ENCODE measurements at regions not wholly inside any gene's neighbourhood (a gene's known extent, or its start where the extent isn't known, plus 50 kb on each side); places are given as distances from the start of the nearest gene placed in this dataset.

DNA sequence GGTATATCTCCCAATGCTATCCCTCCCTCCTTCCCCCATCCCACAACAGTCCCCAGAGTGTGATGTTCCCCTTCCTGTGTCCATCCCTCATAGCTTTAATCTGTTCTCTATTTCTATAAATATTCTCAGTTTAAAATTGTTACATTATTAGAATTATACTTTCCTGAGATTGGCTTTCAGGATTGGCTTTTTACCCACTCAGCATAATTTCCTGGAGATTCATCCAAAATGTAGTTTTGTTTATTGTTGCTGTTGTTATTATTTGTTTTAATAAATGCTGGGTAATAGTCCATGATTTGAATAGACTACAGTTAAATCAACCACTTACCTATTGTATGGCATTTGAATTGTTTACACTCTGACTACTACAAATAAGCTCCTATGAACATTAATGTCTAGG, 936.4 kb downstream of the FAT4 start:
- Histone ChIP-seq H3K27me3 (ENCODE audit: insufficient read depth, poor library complexity, severe bottlenecking) (no peaks in the 10 kb centered on the region), H3K4me3 (replicated peaks; ENCODE audit: insufficient read depth, low read length) (no peak overlapping the region), H3K27ac (replicated peaks) (no peak overlapping the region)
- no peak for TF ChIP-seq SPI1 (IDR thresholded peaks at IDR 0.05; ENCODE audit: borderline replicate concordance, low read depth)
- TF ChIP-seq, protein P1, sequence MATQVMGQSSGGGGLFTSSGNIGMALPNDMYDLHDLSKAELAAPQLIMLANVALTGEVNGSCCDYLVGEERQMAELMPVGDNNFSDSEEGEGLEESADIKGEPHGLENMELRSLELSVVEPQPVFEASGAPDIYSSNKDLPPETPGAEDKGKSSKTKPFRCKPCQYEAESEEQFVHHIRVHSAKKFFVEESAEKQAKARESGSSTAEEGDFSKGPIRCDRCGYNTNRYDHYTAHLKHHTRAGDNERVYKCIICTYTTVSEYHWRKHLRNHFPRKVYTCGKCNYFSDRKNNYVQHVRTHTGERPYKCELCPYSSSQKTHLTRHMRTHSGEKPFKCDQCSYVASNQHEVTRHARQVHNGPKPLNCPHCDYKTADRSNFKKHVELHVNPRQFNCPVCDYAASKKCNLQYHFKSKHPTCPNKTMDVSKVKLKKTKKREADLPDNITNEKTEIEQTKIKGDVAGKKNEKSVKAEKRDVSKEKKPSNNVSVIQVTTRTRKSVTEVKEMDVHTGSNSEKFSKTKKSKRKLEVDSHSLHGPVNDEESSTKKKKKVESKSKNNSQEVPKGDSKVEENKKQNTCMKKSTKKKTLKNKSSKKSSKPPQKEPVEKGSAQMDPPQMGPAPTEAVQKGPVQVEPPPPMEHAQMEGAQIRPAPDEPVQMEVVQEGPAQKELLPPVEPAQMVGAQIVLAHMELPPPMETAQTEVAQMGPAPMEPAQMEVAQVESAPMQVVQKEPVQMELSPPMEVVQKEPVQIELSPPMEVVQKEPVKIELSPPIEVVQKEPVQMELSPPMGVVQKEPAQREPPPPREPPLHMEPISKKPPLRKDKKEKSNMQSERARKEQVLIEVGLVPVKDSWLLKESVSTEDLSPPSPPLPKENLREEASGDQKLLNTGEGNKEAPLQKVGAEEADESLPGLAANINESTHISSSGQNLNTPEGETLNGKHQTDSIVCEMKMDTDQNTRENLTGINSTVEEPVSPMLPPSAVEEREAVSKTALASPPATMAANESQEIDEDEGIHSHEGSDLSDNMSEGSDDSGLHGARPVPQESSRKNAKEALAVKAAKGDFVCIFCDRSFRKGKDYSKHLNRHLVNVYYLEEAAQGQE (IDR thresholded peaks at IDR 0.05; ENCODE audit: insufficient replicate concordance, low read depth): no peak
- no peak for DNase-seq (ENCODE audit: low read depth in 1 of 2, low spot score in 1 of 2)

DNA sequence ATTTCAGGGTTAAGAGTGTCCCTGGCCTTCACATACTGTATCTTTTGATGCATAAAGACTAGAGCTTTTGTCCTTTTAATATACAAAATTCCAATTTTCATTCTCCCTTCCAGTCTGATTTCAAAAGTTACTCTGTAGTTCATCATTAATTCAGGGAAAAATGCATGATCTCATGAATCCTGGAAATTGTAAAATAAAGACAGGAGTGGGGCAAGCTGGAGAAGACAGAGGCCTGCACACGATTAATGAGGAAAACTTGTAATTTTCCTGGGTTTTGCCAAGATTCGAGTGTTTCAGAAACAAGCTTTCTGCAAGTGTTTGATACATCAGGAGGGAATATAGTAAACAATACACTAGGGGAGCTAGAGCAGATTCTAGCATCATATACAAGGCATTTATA, 947.9 kb downstream of the FAT4 start:
- Histone ChIP-seq H3K27ac (replicated peaks) (no peak overlapping the region), H3K4me3 (replicated peaks; ENCODE audit: insufficient read depth, low read length) (no peak overlapping the region), H3K27me3 (ENCODE audit: insufficient read depth, poor library complexity, severe bottlenecking) (no peaks in the 10 kb centered on the region)
- no peak for DNase-seq (ENCODE audit: low read depth in 1 of 2, low spot score in 1 of 2)
- TF ChIP-seq SPI1 (IDR thresholded peaks at IDR 0.05; ENCODE audit: borderline replicate concordance, low read depth): no peak
- TF ChIP-seq GABPA (IDR thresholded peaks at IDR 0.05; ENCODE audit: low read depth): no peak
- TF ChIP-seq, protein P1 (IDR thresholded peaks at IDR 0.05; ENCODE audit: insufficient replicate concordance, low read depth): no peak
- TF ChIP-seq, protein P2, sequence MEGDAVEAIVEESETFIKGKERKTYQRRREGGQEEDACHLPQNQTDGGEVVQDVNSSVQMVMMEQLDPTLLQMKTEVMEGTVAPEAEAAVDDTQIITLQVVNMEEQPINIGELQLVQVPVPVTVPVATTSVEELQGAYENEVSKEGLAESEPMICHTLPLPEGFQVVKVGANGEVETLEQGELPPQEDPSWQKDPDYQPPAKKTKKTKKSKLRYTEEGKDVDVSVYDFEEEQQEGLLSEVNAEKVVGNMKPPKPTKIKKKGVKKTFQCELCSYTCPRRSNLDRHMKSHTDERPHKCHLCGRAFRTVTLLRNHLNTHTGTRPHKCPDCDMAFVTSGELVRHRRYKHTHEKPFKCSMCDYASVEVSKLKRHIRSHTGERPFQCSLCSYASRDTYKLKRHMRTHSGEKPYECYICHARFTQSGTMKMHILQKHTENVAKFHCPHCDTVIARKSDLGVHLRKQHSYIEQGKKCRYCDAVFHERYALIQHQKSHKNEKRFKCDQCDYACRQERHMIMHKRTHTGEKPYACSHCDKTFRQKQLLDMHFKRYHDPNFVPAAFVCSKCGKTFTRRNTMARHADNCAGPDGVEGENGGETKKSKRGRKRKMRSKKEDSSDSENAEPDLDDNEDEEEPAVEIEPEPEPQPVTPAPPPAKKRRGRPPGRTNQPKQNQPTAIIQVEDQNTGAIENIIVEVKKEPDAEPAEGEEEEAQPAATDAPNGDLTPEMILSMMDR (IDR thresholded peaks at IDR 0.05; ENCODE audit: insufficient read depth, low read length): no peak
- TF ChIP-seq POLR2AphosphoS5 (IDR thresholded peaks at IDR 0.05; ENCODE audit: low read depth): no peak

DNA sequence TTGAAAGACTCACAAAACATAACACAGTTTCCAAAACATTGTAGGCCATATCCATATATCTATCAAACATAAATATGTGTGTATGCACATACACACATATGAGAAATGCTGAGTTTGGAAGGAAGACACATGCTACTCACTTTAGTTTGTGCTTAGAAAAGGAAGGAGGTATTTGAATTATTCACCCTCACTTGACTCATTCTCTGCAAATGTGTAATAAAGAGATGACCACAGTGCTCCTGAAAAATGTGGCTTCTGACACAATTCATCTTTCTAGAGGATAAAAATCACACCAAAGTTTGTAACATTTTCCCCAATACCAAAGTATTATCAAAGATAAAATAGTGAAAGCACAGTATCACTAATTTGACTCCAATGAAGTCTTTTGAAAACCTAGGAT, 950.1 kb downstream of the FAT4 start:
- DNase-seq (ENCODE audit: low read depth in 1 of 2, low spot score in 1 of 2): no peak
- Histone ChIP-seq H3K27ac (replicated peaks) (no peak overlapping the region), H3K4me3 (replicated peaks; ENCODE audit: insufficient read depth, low read length) (no peak overlapping the region), H3K27me3 (ENCODE audit: insufficient read depth, poor library complexity, severe bottlenecking) (no peaks in the 10 kb centered on the region)
- TF ChIP-seq POLR2AphosphoS5 (IDR thresholded peaks at IDR 0.05; ENCODE audit: low read depth): no peak
- TF ChIP-seq, protein P2 (IDR thresholded peaks at IDR 0.05; ENCODE audit: insufficient read depth, low read length): no peak
- TF ChIP-seq SPI1 (IDR thresholded peaks at IDR 0.05; ENCODE audit: borderline replicate concordance, low read depth): no peak
- no peak for TF ChIP-seq GABPA (IDR thresholded peaks at IDR 0.05; ENCODE audit: low read depth)
- TF ChIP-seq, protein P1 (IDR thresholded peaks at IDR 0.05; ENCODE audit: insufficient replicate concordance, low read depth): no peak

DNA sequence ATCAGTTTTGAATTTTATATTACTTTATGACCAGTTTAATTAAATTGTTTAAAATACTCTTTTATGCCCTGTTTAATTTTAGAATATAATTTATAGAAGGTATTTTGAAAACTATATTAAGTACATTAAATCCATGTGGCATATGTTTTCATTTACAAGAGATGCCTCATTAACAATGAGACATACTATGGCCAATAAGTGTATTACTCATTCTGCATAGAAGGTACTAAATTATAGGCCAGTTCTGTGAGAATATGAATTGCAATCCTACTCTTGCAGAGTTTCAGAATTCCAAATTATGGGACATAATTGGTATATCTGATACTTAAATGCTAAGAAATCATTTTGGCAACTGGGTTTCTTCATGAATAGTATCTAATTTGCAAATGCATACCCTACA, 951.1 kb downstream of the FAT4 start:
- Histone ChIP-seq H3K4me3 (replicated peaks; ENCODE audit: insufficient read depth, low read length) (no peak overlapping the region), H3K27me3 (ENCODE audit: insufficient read depth, poor library complexity, severe bottlenecking) (no peaks in the 10 kb centered on the region), H3K27ac (replicated peaks) (no peak overlapping the region)
- no peak for DNase-seq (ENCODE audit: low read depth in 1 of 2, low spot score in 1 of 2)
- TF ChIP-seq GABPA (IDR thresholded peaks at IDR 0.05; ENCODE audit: low read depth): no peak
- TF ChIP-seq POLR2AphosphoS5 (IDR thresholded peaks at IDR 0.05; ENCODE audit: low read depth): no peak
- TF ChIP-seq SPI1 (IDR thresholded peaks at IDR 0.05; ENCODE audit: borderline replicate concordance, low read depth): no peak
- TF ChIP-seq, protein P1 (IDR thresholded peaks at IDR 0.05; ENCODE audit: insufficient replicate concordance, low read depth): no peak
- TF ChIP-seq, protein P2 (IDR thresholded peaks at IDR 0.05; ENCODE audit: insufficient read depth, low read length): no peak

Data from HL-60 (cell line).